Stomach (tissue), 8 donors: ENCODE measurements at regions not wholly inside any gene's neighbourhood (a gene's known extent, or its start where the extent isn't known, plus 50 kb on each side); places are given as distances from the start of the nearest gene placed in this dataset.
A peak's percentile ranks its signal among the peaks of the same experiment; 100 is the strongest.

Source experiments
- DNase-seq, 2 donors: peaks; one replicate each; pipeline versions ENCODE4 v3.0.0 to v3.0.0-alpha.2; 2013 to 2019
- H3K27ac ChIP-seq, 5 donors: fragments of 200-600 bp in 4 of 5; sonication (generic) in 4 of 5; one replicate each; pipeline ENCODE4 v1.5.1; 2013 to 2019; ENCODE audit warnings: mild to moderate bottlenecking in 1 of 5, moderate library complexity in 1 of 5
- H3K27me3 ChIP-seq, 3 donors: fragments of 200-600 bp; sonication (generic); one replicate each; pipeline ENCODE4 v1.5.1; 2017 to 2019; ENCODE audit warnings: mixed run types in 1 of 3
- H3K36me3 ChIP-seq, 4 donors: fragments of 200-600 bp; sonication (generic); 1 replicate in 3 of 4; 2 replicates in 1 of 4; pipeline ENCODE4 v1.5.1; 2016 to 2019
- H3K4me1 ChIP-seq, 4 donors: fragments of 200-600 bp; sonication (generic); one replicate each; pipeline ENCODE4 v1.5.1; 2016 to 2019
- H3K4me3 ChIP-seq, 4 donors: fragments of 200-600 bp; sonication (generic) in 3 of 4; one replicate each; pipeline ENCODE4 v1.5.1; 2016 to 2019; ENCODE audit warnings: mild to moderate bottlenecking in 1 of 4
- H3K9me3 ChIP-seq, 4 donors: fragments of 200-600 bp; sonication (generic); one replicate each; pipeline ENCODE4 v1.5.1; 2016 to 2019
- EP300 ChIP-seq: sonication (generic); formaldehyde crosslinking; IDR thresholded peaks from one replicate; pipeline ENCODE4 v1.6.1; 2017; ENCODE audit warnings: antibody characterized with exemption
- POLR2A ChIP-seq, 4 donors: fragments of 450-650 bp; IDR thresholded peaks; one replicate each; pipeline ENCODE4 v1.6.1; 2016; ENCODE audit warnings: antibody characterized with exemption in 4 of 4, control low read depth in 2 of 4, mild to moderate bottlenecking in 1 of 4, moderate library complexity in 1 of 4
- POLR2AphosphoS5 ChIP-seq, 3 donors: sonication (generic); formaldehyde crosslinking; IDR thresholded peaks; one replicate each; pipeline ENCODE4 v1.6.1; 2016; ENCODE audit warnings: antibody characterized with exemption in 3 of 3
- WGBS, 5 donors: extraction: QIAGEN DNeasy Blood & Tissue Kit in 3 of 5; methylation state at CpG; one replicate each; pipeline versions ENCODE4 v1.1.5 to v1.1.7; 2013 to 2018; 5-methylcytosine and 5-hydroxymethylcytosine counted together
- intact Hi-C: fragments of 100-400 bp; cut with DNase I; formaldehyde crosslinking; loops from one replicate; pipeline ENCODE4 v1.15.1; 2023; ENCODE audit warnings: low total_unique reads
- TF ChIP-seq, protein P1 (sequence below), 7 experiments: fragments of 450-650 bp in 4 of 7; fragments of 200-600 bp in 3 of 7; sonication (generic) in 3 of 7; IDR thresholded peaks; one replicate each; pipeline ENCODE4 v1.5.1; 2016 to 2019; ENCODE audit warnings: antibody characterized with exemption in 7 of 7, control low read depth in 2 of 7, mild to moderate bottlenecking in 1 of 7
- donor health status: healthy with polysubstance abuse.
- donor health status: Bipolar disorder and iron deficiency.
- donor health status: healthy.

DNA sequence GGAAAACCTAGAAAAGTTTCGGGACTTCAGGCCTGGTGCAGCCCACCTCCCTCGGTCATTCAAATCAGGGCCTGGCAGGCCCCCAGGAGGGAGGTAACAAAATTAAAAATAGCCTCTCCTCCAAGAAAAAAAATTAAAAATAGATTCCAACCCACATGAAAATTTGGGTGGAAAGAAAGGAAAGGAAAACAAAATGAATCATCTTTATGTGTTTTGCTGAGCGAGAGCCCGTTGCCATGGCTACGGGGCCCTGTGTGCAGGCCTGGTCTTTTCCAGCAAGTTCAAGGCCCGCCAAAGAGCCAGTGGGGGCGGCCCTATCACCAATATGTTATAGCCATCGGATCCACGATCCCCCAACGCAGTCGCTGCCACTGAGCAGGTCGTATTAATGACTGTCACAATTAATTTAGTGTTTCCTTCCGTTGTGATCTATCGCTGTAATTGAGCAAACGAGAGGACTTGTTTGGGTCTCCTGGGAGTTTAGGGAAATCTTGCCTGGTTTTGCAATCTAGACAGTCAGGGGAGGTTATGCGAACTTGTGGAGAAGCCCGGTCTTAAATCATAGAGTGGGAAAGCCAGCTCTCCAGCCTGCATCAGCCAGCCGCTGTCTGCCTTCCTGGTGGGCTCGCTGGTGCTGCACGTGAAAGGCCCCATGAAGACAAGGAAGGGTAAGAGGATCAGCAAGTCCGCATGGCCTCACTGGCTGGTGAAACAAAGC, 452.4 kb downstream of the BCOR start:
- Histone ChIP-seq H3K27me3 (no peaks in the 10 kb centered on the region), H3K9me3 (peaks cover 0 to 14% (median 2%) of the 10 kb centered on the region in 4 donors), H3K4me1 (peaks cover 0 to 6% (median 0%) of the 10 kb centered on the region in 4 donors), H3K36me3 (no peaks in the 10 kb centered on the region), H3K4me3 (no peak overlapping the region), H3K27ac (peak overlapping the region in 1 of 5 donors; percentile 6)
- TF ChIP-seq, protein P1, sequence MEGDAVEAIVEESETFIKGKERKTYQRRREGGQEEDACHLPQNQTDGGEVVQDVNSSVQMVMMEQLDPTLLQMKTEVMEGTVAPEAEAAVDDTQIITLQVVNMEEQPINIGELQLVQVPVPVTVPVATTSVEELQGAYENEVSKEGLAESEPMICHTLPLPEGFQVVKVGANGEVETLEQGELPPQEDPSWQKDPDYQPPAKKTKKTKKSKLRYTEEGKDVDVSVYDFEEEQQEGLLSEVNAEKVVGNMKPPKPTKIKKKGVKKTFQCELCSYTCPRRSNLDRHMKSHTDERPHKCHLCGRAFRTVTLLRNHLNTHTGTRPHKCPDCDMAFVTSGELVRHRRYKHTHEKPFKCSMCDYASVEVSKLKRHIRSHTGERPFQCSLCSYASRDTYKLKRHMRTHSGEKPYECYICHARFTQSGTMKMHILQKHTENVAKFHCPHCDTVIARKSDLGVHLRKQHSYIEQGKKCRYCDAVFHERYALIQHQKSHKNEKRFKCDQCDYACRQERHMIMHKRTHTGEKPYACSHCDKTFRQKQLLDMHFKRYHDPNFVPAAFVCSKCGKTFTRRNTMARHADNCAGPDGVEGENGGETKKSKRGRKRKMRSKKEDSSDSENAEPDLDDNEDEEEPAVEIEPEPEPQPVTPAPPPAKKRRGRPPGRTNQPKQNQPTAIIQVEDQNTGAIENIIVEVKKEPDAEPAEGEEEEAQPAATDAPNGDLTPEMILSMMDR (IDR thresholded peaks at IDR 0.05) = no peak
- TF ChIP-seq POLR2A (IDR thresholded peaks at IDR 0.05) = no peak
- intact Hi-C loops = no loop called here
- 49 to 79% (median 66%) methylated on average over 18 to 21 of the region's 21 CpGs for WGBS, 5 donors
- DNase-seq = peak in 1 of 2 donors; percentile 83

DNA sequence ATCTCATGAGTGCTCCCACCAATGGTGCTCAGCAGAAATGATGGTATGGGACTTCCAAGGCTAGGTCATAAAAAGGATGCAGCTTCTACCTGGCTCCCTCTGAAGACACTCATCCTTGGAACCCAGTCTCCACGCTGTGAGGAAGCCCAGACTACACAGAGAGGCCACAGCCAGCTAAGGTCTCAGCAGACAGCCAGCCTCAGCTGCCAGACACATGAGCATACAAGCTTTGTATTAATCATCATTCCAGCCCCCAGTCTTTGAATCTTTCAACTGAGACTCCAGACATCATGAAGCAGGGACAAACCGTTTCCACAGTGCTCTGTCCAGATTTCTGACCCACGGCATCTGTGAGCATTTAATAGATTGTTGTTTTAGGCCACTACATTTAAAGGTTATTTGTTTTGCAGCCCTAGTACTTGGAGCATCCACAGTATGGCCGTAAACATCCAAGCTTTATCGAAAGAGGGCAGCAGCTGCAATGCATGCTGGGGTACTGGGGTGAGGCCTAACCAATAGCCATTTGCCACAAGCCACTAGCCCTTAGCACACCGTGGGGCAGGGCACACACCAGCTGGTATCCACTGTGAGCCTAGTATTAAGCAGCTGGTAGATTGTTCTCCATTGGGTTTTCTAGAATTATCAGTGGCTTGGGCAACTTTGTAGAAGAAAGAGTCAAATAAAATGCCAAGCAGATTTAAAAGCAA, 449.1 kb downstream of the BCOR start:
- 72 to 90% (median 87%) methylated on average over 3 to 6 of the region's 6 CpGs for WGBS, 5 donors

DNA sequence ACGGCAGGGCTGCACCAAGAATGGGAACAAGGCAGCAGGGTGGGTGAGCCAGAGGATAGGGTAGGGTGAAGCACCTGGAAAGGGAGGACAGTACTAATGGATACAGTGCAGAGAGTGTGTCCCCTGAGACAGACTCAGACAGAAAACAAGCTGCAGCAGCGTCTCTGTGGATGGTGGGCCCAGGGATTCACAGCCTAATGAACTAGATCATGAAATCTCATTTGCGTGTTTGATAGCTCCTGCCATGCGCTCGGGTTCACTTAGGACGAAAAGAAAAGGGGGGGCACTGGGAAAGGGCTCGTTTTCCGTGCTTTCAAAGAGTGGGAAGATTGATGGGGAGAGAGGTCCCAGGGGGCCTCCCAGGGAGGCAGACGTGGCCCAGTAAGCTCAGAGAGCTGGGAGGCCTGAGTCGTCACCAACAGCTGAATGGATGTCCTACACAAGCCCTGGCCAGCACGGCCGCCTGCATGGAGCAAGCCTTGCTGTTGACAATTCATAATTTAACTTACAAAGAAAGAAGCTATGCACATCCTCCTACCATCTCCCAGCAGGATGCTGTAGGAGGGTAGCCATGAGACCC, 446.9 kb downstream of the BCOR start:
- H3K36me3 ChIP-seq = no peaks in the 10 kb centered on the region
- no peak for DNase-seq
- no peak overlapping the region for H3K27ac ChIP-seq
- TF ChIP-seq POLR2AphosphoS5 (IDR thresholded peaks at IDR 0.05) (no peak), POLR2A (IDR thresholded peaks at IDR 0.05) (no peak), EP300 (no peak)
- TF ChIP-seq, protein P1 (IDR thresholded peaks at IDR 0.05) = no peak
- 69 to 95% (median 78%) methylated on average over 8 to 12 of the region's 12 CpGs for WGBS, 5 donors
- peaks cover 0 to 15% (median 0%) of the 10 kb centered on the region in 3 donors for H3K27me3 ChIP-seq
- H3K4me1 ChIP-seq = no peaks in the 10 kb centered on the region
- no peak overlapping the region for H3K4me3 ChIP-seq
- H3K9me3 ChIP-seq = peaks cover 0 to 14% (median 2%) of the 10 kb centered on the region in 4 donors
- intact Hi-C loops = no loop called here

More for the DNA sequence above, 449.1 kb downstream of the BCOR start:
- Histone ChIP-seq H3K27ac (no peak overlapping the region), H3K4me1 (no peaks in the 10 kb centered on the region), H3K27me3 (peaks cover 0 to 8% (median 0%) of the 10 kb centered on the region in 3 donors), H3K36me3 (no peaks in the 10 kb centered on the region), H3K4me3 (no peak overlapping the region), H3K9me3 (peaks cover 0 to 14% (median 2%) of the 10 kb centered on the region in 4 donors)
- no peak for DNase-seq
- intact Hi-C loops = no loop called here
- TF ChIP-seq, protein P1 (IDR thresholded peaks at IDR 0.05) = no peak
- TF ChIP-seq POLR2AphosphoS5 (IDR thresholded peaks at IDR 0.05) (no peak), EP300 (no peak), POLR2A (IDR thresholded peaks at IDR 0.05) (no peak)

DNA sequence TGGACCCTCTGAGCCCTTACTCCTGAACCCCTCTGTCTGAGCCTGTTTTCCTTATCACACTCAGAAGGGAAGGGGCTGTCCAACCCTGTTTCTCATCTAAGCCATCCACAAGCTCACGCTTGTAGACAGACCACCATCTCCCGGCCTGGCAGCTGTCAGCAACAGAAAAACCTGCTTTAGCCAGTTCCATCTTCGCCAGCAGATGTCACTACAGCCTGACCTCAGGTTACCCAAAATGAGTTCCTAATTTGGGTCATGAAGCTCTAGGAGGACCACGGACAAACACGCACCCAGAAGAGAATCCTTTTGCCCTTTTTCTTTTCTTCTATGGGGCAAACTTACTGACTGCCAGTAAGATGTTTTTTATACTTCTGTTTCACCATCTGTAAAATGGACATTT, 445.4 kb downstream of the BCOR start:
- Histone ChIP-seq H3K27ac (no peak overlapping the region), H3K9me3 (peaks cover 0 to 7% (median 0%) of the 10 kb centered on the region in 4 donors), H3K4me3 (no peak overlapping the region), H3K4me1 (no peaks in the 10 kb centered on the region), H3K36me3 (no peaks in the 10 kb centered on the region), H3K27me3 (peaks cover 0 to 15% (median 0%) of the 10 kb centered on the region in 3 donors)
- DNase-seq = peak in 1 of 2 donors; percentile 23
- WGBS, 5 donors = 60 to 83% (median 68%) methylated on average over 5 of the region's 5 CpGs
- intact Hi-C loops = no loop called here
- TF ChIP-seq, protein P1 (IDR thresholded peaks at IDR 0.05) = peak in 1 of 7 experiments; percentile 12
- TF ChIP-seq POLR2AphosphoS5 (IDR thresholded peaks at IDR 0.05) (no peak), POLR2A (IDR thresholded peaks at IDR 0.05) (no peak), EP300 (no peak)
